Tibial artery (tissue), 4 donors: ENCODE measurements at regions not wholly inside any gene's neighbourhood (a gene's known extent, or its start where the extent isn't known, plus 50 kb on each side); places are given as distances from the start of the nearest gene placed in this dataset.

Source experiments
- DNase-seq, 2 donors: peaks; one replicate each; pipeline ENCODE4 v3.0.0-alpha.2; 2019
- H3K27ac ChIP-seq, 2 donors: fragments of 200-600 bp; sonication (generic) in 1 of 2; 1 replicate in 1 of 2; 2 replicates in 1 of 2; pipeline ENCODE4 v1.5.1; 2018 to 2019; ENCODE audit warnings: mild to moderate bottlenecking in 1 of 2
- H3K27me3 ChIP-seq, 2 donors: fragments of 200-600 bp; sonication (generic) in 1 of 2; one replicate each; pipeline versions ENCODE4 v1.5.1 to v1.6.0; 2016 to 2019
- H3K36me3 ChIP-seq, 3 donors: fragments of 200-600 bp; sonication (generic) in 2 of 3; one replicate each; pipeline ENCODE4 v1.5.1; 2016 to 2019; ENCODE audit warnings: mild to moderate bottlenecking in 2 of 3
- H3K4me1 ChIP-seq, 4 donors: fragments of 200-600 bp; sonication (generic) in 2 of 4; 1 replicate in 3 of 4; 2 replicates in 1 of 4; pipeline ENCODE4 v1.5.1; 2016 to 2019
- H3K4me3 ChIP-seq, 2 donors: fragments of 200-600 bp; sonication (generic) in 1 of 2; 1 replicate in 1 of 2; 2 replicates in 1 of 2; pipeline ENCODE4 v1.5.1; 2018 to 2019; ENCODE audit warnings: mild to moderate bottlenecking in 2 of 2
- H3K9me3 ChIP-seq, 3 donors: fragments of 200-600 bp; sonication (generic) in 1 of 3; one replicate each; pipeline ENCODE4 v1.5.1; 2016 to 2019
- intact Hi-C: fragments of 100-400 bp; cut with DNase I; formaldehyde crosslinking; loops from one replicate; pipeline ENCODE4 v1.15.0; 2023; ENCODE audit warnings: low total_unique reads
- TF ChIP-seq, protein P1 (sequence below), 2 experiments: fragments of 200-600 bp in 1 of 2; fragments of 450-650 bp in 1 of 2; IDR thresholded peaks; one replicate each; pipeline ENCODE4 v1.5.1; 2017 to 2019; ENCODE audit warnings: antibody characterized with exemption in 2 of 2, mild to moderate bottlenecking in 1 of 2, moderate library complexity in 1 of 2

DNA sequence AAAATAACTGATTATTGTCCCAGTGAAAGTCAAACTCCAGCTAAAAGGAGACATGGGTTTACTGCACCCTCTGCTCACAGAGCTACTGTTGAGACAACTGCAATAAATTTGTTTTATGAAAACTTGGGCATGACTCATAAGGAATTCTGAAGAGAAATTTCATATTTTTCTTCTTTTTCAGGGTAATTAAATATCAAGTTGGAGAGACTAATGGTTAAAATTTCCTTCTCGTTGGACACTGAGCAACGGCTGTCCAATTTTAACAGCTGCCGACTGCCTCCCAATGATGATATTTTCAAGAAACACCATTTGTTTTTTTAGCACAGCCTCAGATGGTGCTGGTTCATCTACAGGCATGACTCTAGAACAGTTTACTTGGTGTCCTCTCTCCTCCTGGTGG, 259.2 kb upstream of the RGMB start:
- DNase-seq = no peak
- Histone ChIP-seq H3K9me3 (no peaks in the 10 kb centered on the region), H3K36me3 (no peaks in the 10 kb centered on the region), H3K27ac (no peak overlapping the region), H3K4me1 (no peaks in the 10 kb centered on the region), H3K4me3 (no peak overlapping the region), H3K27me3 (no peaks in the 10 kb centered on the region)
- intact Hi-C loops = no loop called here
- TF ChIP-seq, protein P1, sequence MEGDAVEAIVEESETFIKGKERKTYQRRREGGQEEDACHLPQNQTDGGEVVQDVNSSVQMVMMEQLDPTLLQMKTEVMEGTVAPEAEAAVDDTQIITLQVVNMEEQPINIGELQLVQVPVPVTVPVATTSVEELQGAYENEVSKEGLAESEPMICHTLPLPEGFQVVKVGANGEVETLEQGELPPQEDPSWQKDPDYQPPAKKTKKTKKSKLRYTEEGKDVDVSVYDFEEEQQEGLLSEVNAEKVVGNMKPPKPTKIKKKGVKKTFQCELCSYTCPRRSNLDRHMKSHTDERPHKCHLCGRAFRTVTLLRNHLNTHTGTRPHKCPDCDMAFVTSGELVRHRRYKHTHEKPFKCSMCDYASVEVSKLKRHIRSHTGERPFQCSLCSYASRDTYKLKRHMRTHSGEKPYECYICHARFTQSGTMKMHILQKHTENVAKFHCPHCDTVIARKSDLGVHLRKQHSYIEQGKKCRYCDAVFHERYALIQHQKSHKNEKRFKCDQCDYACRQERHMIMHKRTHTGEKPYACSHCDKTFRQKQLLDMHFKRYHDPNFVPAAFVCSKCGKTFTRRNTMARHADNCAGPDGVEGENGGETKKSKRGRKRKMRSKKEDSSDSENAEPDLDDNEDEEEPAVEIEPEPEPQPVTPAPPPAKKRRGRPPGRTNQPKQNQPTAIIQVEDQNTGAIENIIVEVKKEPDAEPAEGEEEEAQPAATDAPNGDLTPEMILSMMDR (IDR thresholded peaks at IDR 0.05) = no peak

DNA sequence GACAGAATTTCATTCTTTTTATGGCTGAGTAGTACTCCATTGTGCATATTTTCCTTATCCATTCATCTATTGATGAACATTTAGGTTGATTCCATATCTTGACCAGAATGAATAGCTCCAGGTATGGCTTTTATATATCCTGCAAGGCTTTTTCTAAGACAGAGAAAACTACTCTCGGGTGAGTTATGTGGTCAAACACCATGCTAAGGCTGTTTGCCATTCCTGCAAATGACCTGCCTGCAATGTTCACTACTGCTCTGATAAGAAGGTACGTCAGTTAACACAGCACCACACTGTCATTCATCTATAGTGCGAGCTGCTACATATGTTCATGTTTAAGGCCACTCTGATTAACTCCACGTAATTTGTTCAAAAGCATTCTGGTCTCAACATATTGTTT, 256.8 kb upstream of the RGMB start:
- no peaks in the 10 kb centered on the region for H3K36me3 ChIP-seq
- no peaks in the 10 kb centered on the region for H3K27me3 ChIP-seq
- H3K4me3 ChIP-seq = no peak overlapping the region
- no peak for DNase-seq
- no peak overlapping the region for H3K27ac ChIP-seq
- intact Hi-C loops = no loop called here
- H3K9me3 ChIP-seq = no peaks in the 10 kb centered on the region
- TF ChIP-seq, protein P1 (IDR thresholded peaks at IDR 0.05) = no peak
- H3K4me1 ChIP-seq = no peaks in the 10 kb centered on the region

DNA sequence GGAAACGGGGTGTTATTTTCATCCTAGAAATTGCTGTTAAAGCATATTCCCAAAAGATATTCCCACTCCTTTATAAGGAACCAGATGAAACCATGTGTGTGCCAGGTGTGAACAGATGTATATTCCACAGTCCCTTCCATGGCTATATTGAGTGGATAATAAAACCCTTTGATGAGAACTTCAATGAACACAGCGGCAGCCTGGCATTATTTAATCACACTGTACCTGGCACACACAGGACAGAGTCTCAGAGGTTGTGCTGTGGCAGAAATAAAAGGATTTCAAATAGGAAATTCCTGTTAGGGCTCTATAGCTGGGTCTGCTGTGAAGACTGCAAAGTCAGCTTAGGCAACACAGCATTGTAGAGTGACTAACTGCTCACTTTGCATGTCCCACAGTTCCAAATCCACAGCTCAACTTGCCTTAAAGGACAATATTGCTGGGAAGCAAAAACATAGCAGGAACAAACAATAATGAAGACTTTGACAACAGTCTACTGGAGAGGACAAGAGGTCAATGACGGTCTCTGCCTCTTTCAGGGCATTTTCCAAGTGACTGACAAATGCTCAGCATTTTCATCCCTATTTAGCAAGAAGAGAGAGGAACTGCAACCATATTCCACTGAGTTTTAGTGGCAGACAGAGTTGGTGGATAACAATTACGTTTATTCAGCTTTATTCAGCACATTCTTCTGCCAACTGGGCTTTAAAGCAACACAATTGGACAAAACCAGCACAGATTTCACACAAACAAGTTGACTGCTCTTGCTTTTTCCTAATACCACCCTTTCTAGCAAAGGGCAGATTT, 255.7 kb upstream of the RGMB start:
- no peaks in the 10 kb centered on the region for H3K9me3 ChIP-seq
- intact Hi-C loops = no loop called here

DNA sequence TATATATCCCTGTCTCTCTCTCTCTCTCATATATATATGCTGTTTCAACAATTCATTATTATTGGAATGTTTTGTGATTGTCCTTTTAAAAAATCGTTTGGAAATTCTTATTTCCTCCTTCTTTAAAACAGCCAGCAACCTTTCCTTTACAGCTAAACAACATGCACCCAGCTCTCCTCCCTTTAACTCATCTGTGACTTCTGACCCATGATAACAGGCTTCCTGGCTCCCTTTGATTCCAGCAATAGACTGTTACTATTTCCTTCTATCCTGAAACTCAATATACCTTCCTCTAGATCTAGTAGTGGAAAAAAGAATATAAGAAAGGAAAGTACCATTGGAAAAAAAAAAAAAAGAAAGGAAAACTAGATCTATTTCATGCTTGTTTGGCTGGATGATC, 254.7 kb upstream of the RGMB start:
- Histone ChIP-seq H3K9me3 (no peaks in the 10 kb centered on the region), H3K4me3 (no peak overlapping the region), H3K27me3 (no peaks in the 10 kb centered on the region), H3K27ac (no peak overlapping the region), H3K4me1 (no peaks in the 10 kb centered on the region), H3K36me3 (no peaks in the 10 kb centered on the region)
- TF ChIP-seq, protein P1 (IDR thresholded peaks at IDR 0.05) = no peak
- no peak for DNase-seq
- intact Hi-C loops = no loop called here

More for the DNA sequence above, 255.7 kb upstream of the RGMB start:
- Histone ChIP-seq H3K4me1 (no peaks in the 10 kb centered on the region), H3K36me3 (no peaks in the 10 kb centered on the region), H3K27ac (no peak overlapping the region), H3K4me3 (no peak overlapping the region), H3K27me3 (no peaks in the 10 kb centered on the region)
- DNase-seq = no peak
- TF ChIP-seq, protein P1 (IDR thresholded peaks at IDR 0.05) = no peak

DNA sequence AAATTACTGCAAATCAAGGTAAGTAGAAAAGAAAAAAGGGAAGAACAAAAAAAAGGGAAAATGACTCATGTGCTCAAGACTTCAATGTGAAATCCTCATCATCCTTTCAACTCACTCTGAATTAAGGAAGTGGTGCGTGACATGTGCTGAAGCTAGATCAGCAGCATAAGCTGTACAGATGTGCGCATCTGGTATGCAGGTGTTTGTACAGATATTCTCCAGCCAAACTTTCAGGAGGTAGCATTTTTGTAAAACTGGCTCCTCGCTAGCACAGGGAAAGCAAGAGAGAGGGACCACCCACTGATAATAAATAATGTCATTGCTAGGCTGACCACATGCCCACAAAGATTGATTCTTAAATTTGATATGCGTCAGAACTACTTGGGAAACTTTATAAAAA, 253.9 kb upstream of the RGMB start:
- no peaks in the 10 kb centered on the region for H3K27me3 ChIP-seq
- intact Hi-C loops = no loop called here
- H3K9me3 ChIP-seq = no peaks in the 10 kb centered on the region
- H3K4me3 ChIP-seq = no peak overlapping the region
- DNase-seq = no peak
- H3K27ac ChIP-seq = no peak overlapping the region
- H3K36me3 ChIP-seq = no peaks in the 10 kb centered on the region
- no peaks in the 10 kb centered on the region for H3K4me1 ChIP-seq
- TF ChIP-seq, protein P1 (IDR thresholded peaks at IDR 0.05) = no peak
